C4-2B (cell line): ENCODE measurements at regions not wholly inside any gene's neighbourhood (a gene's known extent, or its start where the extent isn't known, plus 50 kb on each side); places are given as distances from the start of the nearest gene placed in this dataset.

Experiments
- CTCF ChIP-seq: fragments of 450-650 bp; conservative IDR thresholded peaks from 2 replicates; pipeline ENCODE4 v1.5.1; 2017; ENCODE audit warnings: mild to moderate bottlenecking
- ZFX ChIP-seq: fragments of 450-650 bp; IDR thresholded peaks from 2 replicates; pipeline ENCODE4 v1.6.1; 2017

- TF ChIP-seq CTCF (no peak), ZFX (no peak)
These were observed 861.8 kb downstream of the BCL11A start for GRCh38 chr2:59691518-59692190.
